GM13976 (cell line): ENCODE measurements at regions not wholly inside any gene's neighbourhood (a gene's known extent, or its start where the extent isn't known, plus 50 kb on each side); places are given as distances from the start of the nearest gene placed in this dataset.

Source experiments
- DNase-seq: peaks from one replicate; pipeline ENCODE4 v3.0.0; 2012; ENCODE audit warnings: low spot score
- in situ Hi-C: fragments of 300-500 bp; cut with MboI; formaldehyde crosslinking; loops from one replicate; pipeline ENCODE4 v1.12.0; 2022; ENCODE audit warnings: low sequenced_read_pairs, mixed read lengths, inconsistent platforms; ENCODE audit not compliant: unreplicated experiment
- TF ChIP-seq, protein P1 (sequence below): IDR thresholded peaks from 2 replicates; pipeline ENCODE4 v1.5.1; 2012; ENCODE audit warnings: borderline replicate concordance, mild to moderate bottlenecking; ENCODE audit not compliant: insufficient read depth; ENCODE audit errors: extremely low read depth, missing control alignments, control extremely low read depth

- in situ Hi-C loops, result no loop called here
- TF ChIP-seq, protein P1, sequence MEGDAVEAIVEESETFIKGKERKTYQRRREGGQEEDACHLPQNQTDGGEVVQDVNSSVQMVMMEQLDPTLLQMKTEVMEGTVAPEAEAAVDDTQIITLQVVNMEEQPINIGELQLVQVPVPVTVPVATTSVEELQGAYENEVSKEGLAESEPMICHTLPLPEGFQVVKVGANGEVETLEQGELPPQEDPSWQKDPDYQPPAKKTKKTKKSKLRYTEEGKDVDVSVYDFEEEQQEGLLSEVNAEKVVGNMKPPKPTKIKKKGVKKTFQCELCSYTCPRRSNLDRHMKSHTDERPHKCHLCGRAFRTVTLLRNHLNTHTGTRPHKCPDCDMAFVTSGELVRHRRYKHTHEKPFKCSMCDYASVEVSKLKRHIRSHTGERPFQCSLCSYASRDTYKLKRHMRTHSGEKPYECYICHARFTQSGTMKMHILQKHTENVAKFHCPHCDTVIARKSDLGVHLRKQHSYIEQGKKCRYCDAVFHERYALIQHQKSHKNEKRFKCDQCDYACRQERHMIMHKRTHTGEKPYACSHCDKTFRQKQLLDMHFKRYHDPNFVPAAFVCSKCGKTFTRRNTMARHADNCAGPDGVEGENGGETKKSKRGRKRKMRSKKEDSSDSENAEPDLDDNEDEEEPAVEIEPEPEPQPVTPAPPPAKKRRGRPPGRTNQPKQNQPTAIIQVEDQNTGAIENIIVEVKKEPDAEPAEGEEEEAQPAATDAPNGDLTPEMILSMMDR, result no peak
- no peak for DNase-seq
These were observed 120.5 kb downstream of the APIP start for GRCh38 chr11:34795641-34796040.

DNA sequence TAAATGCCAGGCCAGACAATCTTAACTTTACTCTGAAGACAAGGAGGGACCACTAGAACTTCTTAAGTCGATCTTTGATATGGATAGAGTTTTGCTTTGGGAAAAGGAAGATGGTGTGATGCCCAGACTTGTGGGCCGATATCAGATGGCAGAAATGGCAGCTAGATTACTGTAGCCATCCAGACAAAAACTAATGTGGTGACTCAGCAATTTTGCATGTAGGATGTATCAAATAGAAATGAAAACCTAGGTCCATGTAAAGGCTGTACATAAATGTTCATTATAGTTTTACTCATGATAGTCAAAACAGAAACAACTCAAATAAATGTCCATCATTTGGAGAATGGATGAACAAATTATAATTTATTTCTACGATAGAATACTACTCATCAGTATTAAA, 121.5 kb downstream of the APIP start:
- TF ChIP-seq, protein P1, result no peak
- no peak for DNase-seq
- in situ Hi-C loops, result no loop called here

- TF ChIP-seq, protein P1, result no peak
- no peak for DNase-seq
- in situ Hi-C loops, result no loop called here
These were observed 122.5 kb downstream of the APIP start for GRCh38 chr11:34793666-34794065.

GRCh38 chr11:34792814-34793258, 123.3 kb downstream of the APIP start:
- TF ChIP-seq, protein P1, result no peak
- no peak for DNase-seq
- in situ Hi-C loops, result no loop called here

DNA sequence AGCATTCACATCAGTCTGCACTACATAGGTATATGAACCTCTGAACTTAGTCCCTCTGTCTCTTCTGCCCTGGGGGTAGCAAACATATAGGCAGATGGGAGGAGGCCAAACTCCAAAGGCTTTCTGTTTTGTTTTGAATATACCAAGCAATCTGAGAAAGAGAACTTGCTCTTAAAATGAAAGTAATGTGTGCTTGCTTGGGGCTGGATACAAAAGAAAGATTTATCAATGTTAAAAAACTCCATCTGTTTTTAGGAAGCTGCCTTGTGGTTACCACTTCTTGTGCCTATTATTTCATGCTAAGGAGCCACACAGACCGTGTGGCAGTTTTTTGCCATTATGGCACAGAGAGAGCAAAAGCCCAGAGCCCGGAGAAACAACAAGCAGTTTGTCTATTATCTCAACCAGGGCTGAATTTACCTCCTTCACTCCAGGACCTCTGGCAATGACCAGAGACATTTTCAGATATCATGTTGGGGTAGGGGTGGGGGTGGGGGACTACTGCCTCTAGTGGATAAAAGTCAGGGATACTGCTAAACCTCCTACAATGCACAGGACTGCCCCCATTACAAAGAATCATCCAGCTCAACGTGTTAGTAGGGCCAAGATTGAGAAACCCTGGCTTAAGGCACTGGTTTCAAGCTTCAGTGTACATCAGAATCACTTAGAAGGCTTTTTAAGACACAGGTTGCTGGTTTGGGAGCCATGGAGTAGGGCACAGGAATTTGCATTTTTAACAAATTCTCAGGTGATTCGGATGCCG, 124.2 kb downstream of the APIP start:
- DNase-seq, result no peak
- in situ Hi-C loops, result no loop called here
- TF ChIP-seq, protein P1, result no peak

DNA sequence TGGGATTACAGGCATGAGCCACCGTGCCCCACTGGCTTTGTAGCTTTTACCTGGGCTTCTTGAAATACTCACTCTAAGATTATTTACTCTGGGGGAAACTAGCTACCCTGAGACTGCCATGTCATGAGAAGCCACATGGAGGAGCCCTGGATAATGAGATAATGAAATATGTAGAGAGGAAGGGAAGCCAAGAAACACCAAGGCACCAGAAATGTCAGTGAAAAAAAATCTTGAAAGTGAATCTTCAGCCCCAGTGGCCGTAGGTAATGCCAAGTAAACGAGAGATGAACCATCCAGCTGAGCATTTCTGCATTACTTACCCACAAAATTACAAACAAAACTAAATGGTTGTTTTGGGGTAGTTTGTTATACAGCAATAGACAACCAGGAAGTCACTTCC, 125.6 kb downstream of the APIP start:
- in situ Hi-C loops, result no loop called here
- TF ChIP-seq, protein P1, result no peak
- no peak for DNase-seq
